H9 (cell line): ENCODE measurements at regions not wholly inside any gene's neighbourhood (a gene's known extent, or its start where the extent isn't known, plus 50 kb on each side); places are given as distances from the start of the nearest gene placed in this dataset.
A peak's percentile ranks its signal among the peaks of the same experiment; 100 is the strongest.
"Not testable (repeated sequence)": the region's sequence is repeated elsewhere in the genome, so short reads cannot be mapped to it uniquely, and the experiment has no call there.

Source experiments
- DNase-seq: peaks from one replicate; pipeline ENCODE4 v3.0.0-alpha.2; 2017
- H2AFZ ChIP-seq: one replicate; pipeline ENCODE4 v1.6.1; 2013; ENCODE audit warnings: mild to moderate bottlenecking, low read length, control low read depth, moderate library complexity
- H2AK5ac ChIP-seq: 2 replicates; pipeline ENCODE4 v1.6.1; 2013; ENCODE audit warnings: low read length, control low read depth, mixed read lengths; ENCODE audit not compliant: insufficient read length
- H2BK120ac ChIP-seq: one replicate; pipeline ENCODE4 v1.6.1; 2013; ENCODE audit warnings: low read depth, mild to moderate bottlenecking, low read length, control low read depth, inconsistent platforms; ENCODE audit not compliant: poor library complexity, severe bottlenecking
- H2BK12ac ChIP-seq: 2 replicates; pipeline ENCODE4 v1.6.1; 2013; ENCODE audit warnings: low read length, control low read depth, mixed read lengths, low read depth; ENCODE audit not compliant: insufficient read length
- H2BK15ac ChIP-seq: 2 replicates; pipeline ENCODE4 v1.6.1; 2013; ENCODE audit warnings: low read depth, low read length, control low read depth
- H2BK20ac ChIP-seq: one replicate; pipeline ENCODE4 v1.6.1; 2013; ENCODE audit warnings: low read depth, mild to moderate bottlenecking, low read length, control low read depth, inconsistent platforms; ENCODE audit not compliant: poor library complexity, severe bottlenecking
- H2BK5ac ChIP-seq: 2 replicates; pipeline ENCODE4 v1.6.1; 2013; ENCODE audit warnings: low read length, control low read depth, mixed read lengths; ENCODE audit not compliant: insufficient read length
- H3K14ac ChIP-seq: 2 replicates; pipeline ENCODE4 v1.6.1; 2013; ENCODE audit warnings: low read length, control low read depth; ENCODE audit not compliant: insufficient read depth
- H3K18ac ChIP-seq: 2 replicates; pipeline ENCODE4 v1.6.1; 2013; ENCODE audit warnings: low read depth, mild to moderate bottlenecking, mixed read lengths, low read length, control low read depth; ENCODE audit not compliant: insufficient read length
- H3K23ac ChIP-seq: 2 replicates; pipeline ENCODE4 v1.6.1; 2013; ENCODE audit warnings: low read length, control low read depth, mixed read lengths, low read depth; ENCODE audit not compliant: insufficient read length
- H3K23me2 ChIP-seq: 2 replicates; pipeline ENCODE4 v1.6.1; 2013; ENCODE audit warnings: low read depth, mild to moderate bottlenecking, mixed read lengths, low read length, control low read depth; ENCODE audit not compliant: insufficient read length, poor library complexity, severe bottlenecking
- H3K27ac ChIP-seq: 2 replicates; pipeline ENCODE4 v1.5.1; 2013; ENCODE audit warnings: low read length, control low read depth, mixed read lengths, low read depth; ENCODE audit not compliant: insufficient read length
- H3K27me3 ChIP-seq: 2 replicates; pipeline ENCODE4 v1.6.1; 2013; ENCODE audit warnings: low read length, control low read depth, inconsistent platforms; ENCODE audit not compliant: insufficient read depth
- H3K4ac ChIP-seq: 2 replicates; pipeline ENCODE4 v1.6.1; 2013; ENCODE audit warnings: low read depth, mild to moderate bottlenecking, control low read depth, inconsistent platforms, low read length, moderate library complexity
- H3K4me1 ChIP-seq: 2 replicates; pipeline ENCODE4 v1.6.1; 2013; ENCODE audit warnings: low read length, control low read depth, inconsistent platforms; ENCODE audit not compliant: insufficient read depth
- H3K4me2 ChIP-seq: 2 replicates; pipeline ENCODE4 v1.6.1; 2013; ENCODE audit warnings: low read length, control low read depth, mixed read lengths; ENCODE audit not compliant: insufficient read length, insufficient read depth
- H3K56ac ChIP-seq: 2 replicates; pipeline ENCODE4 v1.6.1; 2013; ENCODE audit warnings: low read depth, mild to moderate bottlenecking, mixed read lengths, low read length, control low read depth; ENCODE audit not compliant: insufficient read length
- H3K79me1 ChIP-seq: 2 replicates; pipeline ENCODE4 v1.6.1; 2013; ENCODE audit warnings: low read depth, mild to moderate bottlenecking, moderate library complexity, low read length, control low read depth, inconsistent platforms; ENCODE audit not compliant: insufficient read depth, poor library complexity, severe bottlenecking
- H3K79me2 ChIP-seq: 2 replicates; pipeline ENCODE4 v1.6.1; 2013; ENCODE audit warnings: low read length, control low read depth, inconsistent platforms; ENCODE audit not compliant: insufficient read depth
- H3K9ac ChIP-seq: 2 replicates; pipeline ENCODE4 v1.6.1; 2013; ENCODE audit warnings: low read length, control low read depth, mixed read lengths; ENCODE audit not compliant: insufficient read length; ENCODE audit errors: extremely low read depth
- H3K9me3 ChIP-seq: one replicate; pipeline ENCODE4 v1.6.1; 2013; ENCODE audit warnings: low read depth, low read length, inconsistent platforms; ENCODE audit not compliant: control insufficient read depth
- H3T11ph ChIP-seq: one replicate; pipeline ENCODE4 v1.6.1; 2013; ENCODE audit warnings: mild to moderate bottlenecking, low read length, control low read depth, inconsistent platforms
- H4K20me1 ChIP-seq: one replicate; pipeline ENCODE4 v1.6.1; 2013; ENCODE audit not compliant: control insufficient read depth, insufficient read length, insufficient read depth
- H4K5ac ChIP-seq: 2 replicates; pipeline ENCODE4 v1.6.1; 2013; ENCODE audit warnings: low read depth, mild to moderate bottlenecking, mixed read lengths, low read length, control low read depth; ENCODE audit not compliant: insufficient read length
- H4K8ac ChIP-seq: replicated peaks from 2 replicates; pipeline ENCODE4 v1.6.1; 2013; ENCODE audit warnings: low read length, control low read depth, mixed read lengths, low read depth; ENCODE audit not compliant: insufficient read length
- H4K91ac ChIP-seq: 2 replicates; pipeline ENCODE4 v1.6.1; 2013; ENCODE audit warnings: low read depth, mild to moderate bottlenecking, moderate library complexity, mixed read lengths, low read length, control low read depth; ENCODE audit not compliant: insufficient read length
- H3K27ac Mint-ChIP-seq, 3 experiments: 2 replicates in 2 of 3; 3 replicates in 1 of 3; pipeline ENCODE4 v1.8.0; 2020 to 2021; ENCODE audit warnings: mixed read lengths in 3 of 3, mild to moderate bottlenecking in 1 of 3, moderate library complexity in 1 of 3
- H3K27me3 Mint-ChIP-seq: 2 replicates; pipeline ENCODE4 v1.8.0; 2021; ENCODE audit warnings: low read depth, mild to moderate bottlenecking, moderate library complexity, mixed read lengths
- H3K36me3 Mint-ChIP-seq, 3 experiments: 2 replicates in 2 of 3; 3 replicates in 1 of 3; pipeline ENCODE4 v1.8.0; 2020 to 2021; ENCODE audit warnings: low read depth in 3 of 3, mixed read lengths in 3 of 3; ENCODE audit not compliant: insufficient read depth in 1 of 3
- H3K4me1 Mint-ChIP-seq, 2 experiments: 2 replicates each; pipeline ENCODE4 v1.8.0; 2020; ENCODE audit warnings: mixed read lengths in 2 of 2
- H3K4me3 Mint-ChIP-seq, 2 experiments: 2 replicates in 1 of 2; 3 replicates in 1 of 2; pipeline ENCODE4 v1.8.0; 2020 to 2021; ENCODE audit warnings: mild to moderate bottlenecking in 2 of 2, mixed read lengths in 2 of 2, moderate library complexity in 1 of 2
- H3K9me3 Mint-ChIP-seq, 2 experiments: 2 replicates in 1 of 2; 3 replicates in 1 of 2; pipeline ENCODE4 v1.8.0; 2020; ENCODE audit warnings: mild to moderate bottlenecking in 2 of 2, mixed read lengths in 2 of 2, moderate library complexity in 1 of 2
- CTCF ChIP-seq: fragments of 200-600 bp; sonication (generic); conservative IDR thresholded peaks from 3 replicates; pipeline ENCODE4 v1.8.0; 2021; ENCODE audit warnings: antibody characterized with exemption, mild to moderate bottlenecking
- WGBS: extraction: QIAGEN DNeasy Blood & Tissue Kit; methylation state at CpG from one replicate; pipeline ENCODE4 v1.1.7; 2013; ENCODE audit warnings: missing lambda C conversion rate, low lambda C conversion rate, mixed read lengths; ENCODE audit not compliant: insufficient read length; ENCODE audit errors: extremely low coverage; 5-methylcytosine and 5-hydroxymethylcytosine counted together

- Histone ChIP-seq H3K14ac (no peak overlapping the region), H3K4me1 (no peaks in the 10 kb centered on the region), H4K91ac (no peak overlapping the region), H2AK5ac (no peak overlapping the region), H3K18ac (no peak overlapping the region), H4K8ac (no peak overlapping the region), H3K79me1 (no peaks in the 10 kb centered on the region), H3K9me3 (no peaks in the 10 kb centered on the region), H3K4ac (no peak overlapping the region), H2AFZ (no peak overlapping the region), H2BK120ac (no peak overlapping the region), H3K9ac (no peak overlapping the region), H3K79me2 (no peaks in the 10 kb centered on the region), H3K27me3 (no peaks in the 10 kb centered on the region; the same call in 1 of the 2 replicates), H3T11ph (no peak overlapping the region), H3K23ac (no peak overlapping the region), H4K20me1 (peaks cover 4% of the 10 kb centered on the region), H4K5ac (no peak overlapping the region), H2BK12ac (no peak overlapping the region), H3K23me2 (no peaks in the 10 kb centered on the region), H2BK20ac (no peak overlapping the region), H3K4me2 (no peak overlapping the region), H2BK15ac (no peak overlapping the region), H3K56ac (no peak overlapping the region), H3K27ac (no peak overlapping the region), H2BK5ac (no peak overlapping the region)
- peaks cover 0 to 6% (median 0%) of the 10 kb centered on the region in 3 experiments; a peak in 3 of 7 replicates for H3K36me3 Mint-ChIP-seq
- WGBS: no CpG with 5 or more reads among the region's 7 CpGs
- DNase-seq: no peak
- H3K27ac Mint-ChIP-seq: peak overlapping the region in 1 of 3 experiments; percentile 46; a peak in 1 of 7 replicates
- peaks cover 4% of the 10 kb centered on the region for H3K27me3 Mint-ChIP-seq
- H3K4me1 Mint-ChIP-seq: peaks cover 3% of the 10 kb centered on the region in 2 experiments; a peak in 2 of 4 replicates
- peaks cover 9 to 11% of the 10 kb centered on the region in 2 experiments for H3K9me3 Mint-ChIP-seq
- no peak for TF ChIP-seq CTCF
- no peak overlapping the region for H3K4me3 Mint-ChIP-seq
Observed at GRCh38 chr20:51271931-51272330, 249.0 kb upstream of the KCNG1 start.

GRCh38 chr20:51271289-51271688 lies 248.4 kb upstream of the KCNG1 start:
- H2BK12ac ChIP-seq, H3K23me2 ChIP-seq, H3K4me3 Mint-ChIP-seq, H3K27ac ChIP-seq, H2AK5ac ChIP-seq, H3K56ac ChIP-seq, H3K4ac ChIP-seq, H3K79me2 ChIP-seq, H3K18ac ChIP-seq, H2BK120ac ChIP-seq, H3T11ph ChIP-seq, H3K4me1 ChIP-seq, H4K8ac ChIP-seq, H3K79me1 ChIP-seq, H3K23ac ChIP-seq, H2BK20ac ChIP-seq, H3K4me2 ChIP-seq, H3K27me3 ChIP-seq, H3K36me3 Mint-ChIP-seq, DNase-seq, H2BK5ac ChIP-seq, H4K20me1 ChIP-seq, H3K14ac ChIP-seq, H3K27ac Mint-ChIP-seq, H3K9ac ChIP-seq, H3K27me3 Mint-ChIP-seq, H4K91ac ChIP-seq, H2BK15ac ChIP-seq, H2AFZ ChIP-seq, H4K5ac ChIP-seq, H3K9me3 ChIP-seq, H3K4me1 Mint-ChIP-seq: not testable (repeated sequence)
- WGBS: no CpG with 5 or more reads among the region's 2 CpGs
- peaks cover 11 to 13% of the 10 kb centered on the region in 2 experiments for H3K9me3 Mint-ChIP-seq
